Tibial artery (tissue), 4 donors: ENCODE measurements at regions not wholly inside any gene's neighbourhood (a gene's known extent, or its start where the extent isn't known, plus 50 kb on each side); places are given as distances from the start of the nearest gene placed in this dataset.

Source experiments
- DNase-seq, 2 donors: peaks; one replicate each; pipeline ENCODE4 v3.0.0-alpha.2; 2019
- H3K27ac ChIP-seq, 2 donors: fragments of 200-600 bp; sonication (generic) in 1 of 2; 1 replicate in 1 of 2; 2 replicates in 1 of 2; pipeline ENCODE4 v1.5.1; 2018 to 2019; ENCODE audit warnings: mild to moderate bottlenecking in 1 of 2
- H3K27me3 ChIP-seq, 2 donors: fragments of 200-600 bp; sonication (generic) in 1 of 2; one replicate each; pipeline versions ENCODE4 v1.5.1 to v1.6.0; 2016 to 2019
- H3K36me3 ChIP-seq, 3 donors: fragments of 200-600 bp; sonication (generic) in 2 of 3; one replicate each; pipeline ENCODE4 v1.5.1; 2016 to 2019; ENCODE audit warnings: mild to moderate bottlenecking in 2 of 3
- H3K4me1 ChIP-seq, 4 donors: fragments of 200-600 bp; sonication (generic) in 2 of 4; 1 replicate in 3 of 4; 2 replicates in 1 of 4; pipeline ENCODE4 v1.5.1; 2016 to 2019
- H3K4me3 ChIP-seq, 2 donors: fragments of 200-600 bp; sonication (generic) in 1 of 2; 1 replicate in 1 of 2; 2 replicates in 1 of 2; pipeline ENCODE4 v1.5.1; 2018 to 2019; ENCODE audit warnings: mild to moderate bottlenecking in 2 of 2
- H3K9me3 ChIP-seq, 3 donors: fragments of 200-600 bp; sonication (generic) in 1 of 3; one replicate each; pipeline ENCODE4 v1.5.1; 2016 to 2019
- intact Hi-C: fragments of 100-400 bp; cut with DNase I; formaldehyde crosslinking; loops from one replicate; pipeline ENCODE4 v1.15.0; 2023; ENCODE audit warnings: low total_unique reads
- TF ChIP-seq, protein P1 (sequence below), 2 experiments: fragments of 200-600 bp in 1 of 2; fragments of 450-650 bp in 1 of 2; IDR thresholded peaks; one replicate each; pipeline ENCODE4 v1.5.1; 2017 to 2019; ENCODE audit warnings: antibody characterized with exemption in 2 of 2, mild to moderate bottlenecking in 1 of 2, moderate library complexity in 1 of 2

DNA sequence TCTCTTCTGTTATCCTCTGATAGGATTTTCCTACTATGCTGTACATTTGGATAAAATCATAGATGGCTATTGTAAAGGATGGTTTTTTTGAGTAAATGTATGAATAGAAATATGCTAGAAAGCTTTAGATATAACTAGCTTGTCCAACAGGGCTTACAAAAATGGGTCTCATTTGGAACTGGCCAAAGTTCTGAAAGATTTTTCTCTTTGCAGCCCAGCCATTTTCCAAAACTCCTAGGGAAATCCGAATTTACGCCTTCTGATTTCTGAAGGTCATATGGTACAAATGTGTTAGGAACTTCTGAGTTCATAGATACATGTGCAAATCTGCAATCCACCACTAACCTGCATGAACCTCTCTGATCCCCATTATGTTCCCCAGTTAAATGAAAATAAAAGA is 603.9 kb upstream of the C9orf72 start:
- TF ChIP-seq, protein P1, sequence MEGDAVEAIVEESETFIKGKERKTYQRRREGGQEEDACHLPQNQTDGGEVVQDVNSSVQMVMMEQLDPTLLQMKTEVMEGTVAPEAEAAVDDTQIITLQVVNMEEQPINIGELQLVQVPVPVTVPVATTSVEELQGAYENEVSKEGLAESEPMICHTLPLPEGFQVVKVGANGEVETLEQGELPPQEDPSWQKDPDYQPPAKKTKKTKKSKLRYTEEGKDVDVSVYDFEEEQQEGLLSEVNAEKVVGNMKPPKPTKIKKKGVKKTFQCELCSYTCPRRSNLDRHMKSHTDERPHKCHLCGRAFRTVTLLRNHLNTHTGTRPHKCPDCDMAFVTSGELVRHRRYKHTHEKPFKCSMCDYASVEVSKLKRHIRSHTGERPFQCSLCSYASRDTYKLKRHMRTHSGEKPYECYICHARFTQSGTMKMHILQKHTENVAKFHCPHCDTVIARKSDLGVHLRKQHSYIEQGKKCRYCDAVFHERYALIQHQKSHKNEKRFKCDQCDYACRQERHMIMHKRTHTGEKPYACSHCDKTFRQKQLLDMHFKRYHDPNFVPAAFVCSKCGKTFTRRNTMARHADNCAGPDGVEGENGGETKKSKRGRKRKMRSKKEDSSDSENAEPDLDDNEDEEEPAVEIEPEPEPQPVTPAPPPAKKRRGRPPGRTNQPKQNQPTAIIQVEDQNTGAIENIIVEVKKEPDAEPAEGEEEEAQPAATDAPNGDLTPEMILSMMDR (IDR thresholded peaks at IDR 0.05): no peak
- Histone ChIP-seq H3K27ac (no peak overlapping the region), H3K27me3 (no peaks in the 10 kb centered on the region), H3K4me3 (no peak overlapping the region), H3K9me3 (peaks cover 0 to 4% (median 0%) of the 10 kb centered on the region in 3 donors), H3K36me3 (no peaks in the 10 kb centered on the region), H3K4me1 (no peaks in the 10 kb centered on the region)
- no peak for DNase-seq
- intact Hi-C loops: no loop called here

DNA sequence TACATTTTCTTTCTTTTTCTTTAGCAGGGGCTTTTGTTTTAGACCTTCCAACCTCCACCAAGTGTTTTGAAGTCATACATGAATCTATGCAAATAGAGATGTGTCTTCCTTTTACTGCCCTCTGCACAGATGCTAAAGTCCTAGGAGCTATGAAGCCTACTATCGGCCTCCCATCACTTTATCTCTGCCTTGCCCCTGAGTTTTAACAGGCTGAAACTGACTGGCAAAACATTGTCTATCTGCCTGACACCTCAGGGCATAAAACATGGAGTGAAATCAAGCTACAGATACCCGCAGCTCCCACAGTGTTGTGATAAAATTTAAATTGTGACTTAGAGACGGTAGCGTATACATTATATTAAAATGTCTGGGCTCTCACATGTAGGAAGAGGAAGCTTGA is 604.6 kb upstream of the C9orf72 start:
- H3K4me3 ChIP-seq: no peak overlapping the region

DNA sequence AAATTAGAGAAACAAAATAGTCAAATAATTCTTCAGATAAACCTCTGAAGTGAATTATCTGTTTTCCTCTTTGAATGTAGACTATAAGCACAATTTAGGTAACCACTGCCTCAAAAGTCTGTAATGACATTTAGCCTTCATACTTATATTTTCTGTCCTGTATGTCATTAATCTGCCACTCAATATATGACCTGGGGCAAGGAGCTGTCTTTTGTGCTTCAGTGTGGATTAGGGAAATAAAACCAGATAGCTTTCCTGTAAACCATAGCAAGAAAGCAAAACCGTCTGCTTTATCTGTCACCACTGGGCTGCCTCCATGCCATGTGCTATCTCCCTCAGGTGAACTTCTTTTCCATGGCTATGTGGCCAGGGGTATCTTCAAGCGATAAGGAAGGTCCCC is 606.6 kb upstream of the C9orf72 start:
- Histone ChIP-seq H3K36me3 (no peaks in the 10 kb centered on the region), H3K4me1 (no peaks in the 10 kb centered on the region), H3K27me3 (no peaks in the 10 kb centered on the region), H3K4me3 (no peak overlapping the region), H3K27ac (no peak overlapping the region), H3K9me3 (peaks cover 0 to 4% (median 0%) of the 10 kb centered on the region in 3 donors)
- TF ChIP-seq, protein P1 (IDR thresholded peaks at IDR 0.05): no peak
- no peak for DNase-seq
- intact Hi-C loops: no loop called here

More for the DNA sequence above, 604.6 kb upstream of the C9orf72 start:
- TF ChIP-seq, protein P1 (IDR thresholded peaks at IDR 0.05): no peak
- H3K27me3 ChIP-seq: no peaks in the 10 kb centered on the region
- no peak for DNase-seq
- no peaks in the 10 kb centered on the region for H3K36me3 ChIP-seq
- H3K4me1 ChIP-seq: no peaks in the 10 kb centered on the region
- H3K9me3 ChIP-seq: peaks cover 0 to 4% (median 0%) of the 10 kb centered on the region in 3 donors
- no peak overlapping the region for H3K27ac ChIP-seq
- intact Hi-C loops: no loop called here

DNA sequence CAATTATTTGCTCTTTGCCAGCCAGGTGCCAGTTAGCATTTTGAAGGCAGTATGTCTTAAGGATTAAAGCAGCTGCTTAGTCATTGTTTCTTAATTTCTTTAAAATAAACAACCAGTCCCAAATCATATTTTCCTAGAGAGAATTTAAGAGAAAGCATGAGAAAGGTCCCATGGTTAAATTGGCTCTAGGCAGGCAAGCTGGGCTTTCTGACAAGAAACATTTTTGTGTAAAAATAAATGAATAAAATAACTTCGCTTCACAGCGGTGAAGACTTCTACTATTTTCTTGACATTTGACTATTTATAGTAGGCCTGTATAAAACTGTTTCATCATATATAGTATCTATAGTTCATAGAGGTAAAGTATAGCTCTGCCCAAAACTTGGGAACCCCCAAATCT is 617.7 kb upstream of the C9orf72 start:
- intact Hi-C loops: no loop called here

DNA sequence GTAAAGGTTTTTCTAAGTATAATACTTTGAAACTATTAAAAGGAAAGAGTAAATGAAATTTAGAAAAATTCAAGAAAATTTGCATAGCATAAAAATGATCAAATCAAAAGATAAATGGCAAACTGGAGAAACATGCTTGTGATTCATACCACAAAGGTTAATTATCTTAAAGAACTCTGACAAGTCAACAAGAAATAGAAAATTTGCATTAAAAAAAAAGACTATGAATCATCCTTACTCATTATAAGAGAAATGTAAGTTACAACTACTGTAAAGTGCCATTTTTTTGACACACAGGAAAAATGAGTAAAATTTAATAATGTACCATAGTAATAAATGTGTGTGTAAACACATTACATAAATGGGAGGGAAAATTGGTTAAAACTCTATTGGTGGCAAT is 624.4 kb upstream of the C9orf72 start:
- TF ChIP-seq, protein P1 (IDR thresholded peaks at IDR 0.05): no peak
- intact Hi-C loops: no loop called here
- no peak overlapping the region for H3K27ac ChIP-seq
- no peaks in the 10 kb centered on the region for H3K36me3 ChIP-seq
- no peaks in the 10 kb centered on the region for H3K27me3 ChIP-seq
- no peaks in the 10 kb centered on the region for H3K4me1 ChIP-seq
- no peaks in the 10 kb centered on the region for H3K9me3 ChIP-seq
- H3K4me3 ChIP-seq: no peak overlapping the region
- DNase-seq: no peak

More for the DNA sequence above, 617.7 kb upstream of the C9orf72 start:
- H3K4me3 ChIP-seq: no peak overlapping the region
- H3K27me3 ChIP-seq: no peaks in the 10 kb centered on the region
- DNase-seq: no peak
- H3K36me3 ChIP-seq: no peaks in the 10 kb centered on the region
- no peaks in the 10 kb centered on the region for H3K4me1 ChIP-seq
- no peaks in the 10 kb centered on the region for H3K9me3 ChIP-seq
- TF ChIP-seq, protein P1 (IDR thresholded peaks at IDR 0.05): no peak
- H3K27ac ChIP-seq: no peak overlapping the region

DNA sequence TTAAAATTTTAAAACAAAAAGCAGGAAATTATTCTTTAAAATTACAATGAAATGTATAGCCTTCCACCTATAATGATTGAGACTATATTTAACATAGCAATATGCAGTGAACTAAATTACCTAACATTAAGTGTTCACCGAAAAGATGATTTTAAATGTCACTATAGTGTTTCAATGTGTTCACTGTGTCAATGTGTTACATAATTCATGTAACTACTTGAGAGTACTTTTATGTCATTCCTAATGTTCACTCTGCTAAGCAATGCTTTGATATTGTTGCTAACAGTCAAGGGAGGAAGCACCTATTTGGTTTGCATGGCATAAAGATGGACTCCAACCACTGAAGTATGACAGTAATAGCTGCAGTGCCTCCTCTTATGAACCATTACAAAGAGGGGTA is 629.8 kb upstream of the C9orf72 start:
- no peaks in the 10 kb centered on the region for H3K9me3 ChIP-seq
- H3K4me1 ChIP-seq: no peaks in the 10 kb centered on the region
- no peaks in the 10 kb centered on the region for H3K27me3 ChIP-seq
- no peaks in the 10 kb centered on the region for H3K36me3 ChIP-seq
- TF ChIP-seq, protein P1 (IDR thresholded peaks at IDR 0.05): no peak
- H3K27ac ChIP-seq: no peak overlapping the region
- intact Hi-C loops: no loop called here
- DNase-seq: no peak
- no peak overlapping the region for H3K4me3 ChIP-seq
